ENCODE measurements at regions not wholly inside any gene's neighbourhood (a gene's known extent, or its start where the extent isn't known, plus 50 kb on each side); places are given as distances from the start of the nearest gene placed in this dataset.
A peak's percentile ranks its signal among the peaks of the same experiment; 100 is the strongest.

GRCh38 chr9:95757439-95757838, 118.1 kb upstream of the ERCC6L2 start:
- DNase-seq (ENCODE audit: low spot score): no peak

GRCh38 chr9:95756986-95757385, 118.5 kb upstream of the ERCC6L2 start:
- DNase-seq (ENCODE audit: low spot score): no peak

GRCh38 chr9:95756101-95756500, 119.4 kb upstream of the ERCC6L2 start:
- DNase-seq (ENCODE audit: low spot score): no peak

GRCh38 chr9:95755421-95755730, 120.1 kb upstream of the ERCC6L2 start:
- DNase-seq (ENCODE audit: low spot score): no peak

GRCh38 chr9:95754533-95755420, 120.7 kb upstream of the ERCC6L2 start:
- DNase-seq (ENCODE audit: low spot score): no peak

GRCh38 chr9:95753762-95754465, 121.6 kb upstream of the ERCC6L2 start:
- DNase-seq (ENCODE audit: low spot score): no peak

GRCh38 chr9:95752129-95752731, 123.3 kb upstream of the ERCC6L2 start:
- no peak for DNase-seq (ENCODE audit: low spot score)

- no peak for DNase-seq (ENCODE audit: low spot score)
These were observed 124.0 kb upstream of the ERCC6L2 start for GRCh38 chr9:95751520-95751790.

GRCh38 chr9:95750725-95751519, 124.6 kb upstream of the ERCC6L2 start:
- peak; percentile 21 for DNase-seq (ENCODE audit: low spot score)

- no peak for DNase-seq (ENCODE audit: low spot score)
These were observed 126.0 kb upstream of the ERCC6L2 start for GRCh38 chr9:95749493-95749892.

GRCh38 chr9:95746408-95747180, 128.9 kb upstream of the ERCC6L2 start:
- DNase-seq (ENCODE audit: low spot score): no peak

- DNase-seq (ENCODE audit: low spot score): no peak
These were observed 132.7 kb upstream of the ERCC6L2 start for GRCh38 chr9:95742821-95743220.

GRCh38 chr9:95741631-95742030, 133.9 kb upstream of the ERCC6L2 start:
- DNase-seq (ENCODE audit: low spot score): no peak

GRCh38 chr9:95740217-95741004, 135.1 kb upstream of the ERCC6L2 start:
- DNase-seq (ENCODE audit: low spot score): no peak

- no peak for DNase-seq (ENCODE audit: low spot score)
These were observed 137.1 kb upstream of the ERCC6L2 start for GRCh38 chr9:95738438-95738837.

GRCh38 chr9:95736891-95737522, 138.5 kb upstream of the ERCC6L2 start:
- DNase-seq (ENCODE audit: low spot score): no peak

GRCh38 chr9:95736370-95736769, 139.1 kb upstream of the ERCC6L2 start:
- no peak for DNase-seq (ENCODE audit: low spot score)

GRCh38 chr9:95735701-95736100, 139.8 kb upstream of the ERCC6L2 start:
- no peak for DNase-seq (ENCODE audit: low spot score)

GRCh38 chr9:95733741-95734666, 141.5 kb upstream of the ERCC6L2 start:
- no peak for DNase-seq (ENCODE audit: low spot score)
